HG03159 (cell line): ENCODE measurements at regions not wholly inside any gene's neighbourhood (a gene's known extent, or its start where the extent isn't known, plus 50 kb on each side); places are given as distances from the start of the nearest gene placed in this dataset.
A peak's percentile ranks its signal among the peaks of the same experiment; 100 is the strongest.
"Not testable (repeated sequence)": the region's sequence is repeated elsewhere in the genome, so short reads cannot be mapped to it uniquely, and the experiment has no call there.

ENCODE experiments used
- ATAC-seq: cut with Tn5 transposase; IDR thresholded peaks from one replicate; pipeline ENCODE4 v1.9.1; 2021; ENCODE audit warnings: mild to moderate bottlenecking, moderate library complexity; ENCODE audit not compliant: unreplicated experiment

DNA sequence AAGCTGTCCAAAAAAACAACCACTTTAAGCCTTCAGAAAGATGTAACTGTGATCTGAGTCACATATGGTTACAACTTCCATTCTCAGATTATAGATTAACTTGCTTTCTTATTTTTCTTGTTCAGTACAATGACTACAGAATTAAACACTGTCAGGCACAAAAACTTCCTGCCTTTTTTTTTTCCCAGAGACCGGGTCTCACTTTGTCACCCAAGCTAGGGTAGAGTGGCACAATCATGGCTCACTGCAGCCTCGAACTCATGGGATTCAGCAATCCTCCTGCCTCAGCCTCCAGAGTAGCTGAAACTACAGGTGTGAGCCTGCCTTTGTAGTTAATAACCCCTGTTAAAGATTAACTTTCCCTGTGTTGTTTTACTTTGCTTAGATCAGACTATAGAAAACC, 163.2 kb downstream of the AVL9 start:
- ATAC-seq: peak; percentile 71

DNA sequence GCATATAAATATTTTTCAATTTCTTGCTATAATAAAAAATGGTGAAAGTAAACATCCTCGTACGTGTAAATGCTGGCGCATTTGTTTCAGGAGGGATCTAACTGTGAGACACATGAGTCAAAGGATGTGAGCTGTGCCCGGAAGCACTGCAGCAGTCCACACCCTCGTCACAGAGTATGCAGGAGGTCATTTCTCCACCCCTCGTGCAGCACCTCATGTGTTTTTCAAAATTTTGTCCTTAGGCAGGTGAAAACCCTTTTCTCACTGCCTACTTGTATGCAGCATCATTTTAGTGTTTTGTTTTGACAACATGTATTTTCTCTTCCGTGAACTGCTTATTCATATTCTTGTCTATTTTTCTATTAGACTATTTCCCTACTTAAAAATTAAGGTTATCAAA, 162.7 kb downstream of the AVL9 start:
- peak; percentile 29 for ATAC-seq

DNA sequence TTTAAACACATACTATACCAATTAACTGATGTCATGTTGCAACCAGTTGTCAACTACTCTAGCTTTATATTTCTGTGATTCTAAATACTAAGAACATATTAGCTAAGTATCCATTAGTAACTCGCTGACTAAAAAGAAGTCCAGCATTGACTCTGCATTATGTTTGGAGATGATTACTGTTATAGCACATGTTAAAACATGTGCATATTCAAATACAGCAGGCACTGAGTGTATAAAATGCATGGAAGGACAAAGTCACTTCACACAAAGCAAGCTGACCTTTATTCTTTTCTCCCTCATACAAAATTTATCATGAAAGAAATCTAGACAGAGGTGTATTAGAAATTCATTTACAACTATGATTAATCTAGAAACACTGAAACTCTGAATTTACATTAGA, 159.3 kb downstream of the AVL9 start:
- not testable (repeated sequence) for ATAC-seq

DNA sequence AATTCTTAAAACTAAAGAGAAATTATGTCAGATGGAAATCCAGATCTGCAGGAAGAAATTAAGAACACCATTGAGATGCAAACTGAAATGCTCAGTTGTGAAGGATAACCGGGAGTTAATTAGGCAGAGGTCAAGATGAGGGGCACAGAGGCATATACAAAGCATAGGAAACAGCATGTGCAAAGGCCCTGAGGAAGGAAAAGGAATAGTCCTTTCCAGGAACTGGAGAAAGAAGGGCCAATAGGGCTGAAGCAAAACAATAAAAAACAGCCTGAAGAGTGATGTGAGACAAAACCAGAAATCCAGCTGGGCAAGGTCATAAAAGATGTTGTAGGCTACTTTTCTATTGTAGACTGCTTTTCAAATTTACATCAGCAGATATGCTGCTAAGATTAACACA, 155.1 kb downstream of the AVL9 start:
- not testable (repeated sequence) for ATAC-seq

DNA sequence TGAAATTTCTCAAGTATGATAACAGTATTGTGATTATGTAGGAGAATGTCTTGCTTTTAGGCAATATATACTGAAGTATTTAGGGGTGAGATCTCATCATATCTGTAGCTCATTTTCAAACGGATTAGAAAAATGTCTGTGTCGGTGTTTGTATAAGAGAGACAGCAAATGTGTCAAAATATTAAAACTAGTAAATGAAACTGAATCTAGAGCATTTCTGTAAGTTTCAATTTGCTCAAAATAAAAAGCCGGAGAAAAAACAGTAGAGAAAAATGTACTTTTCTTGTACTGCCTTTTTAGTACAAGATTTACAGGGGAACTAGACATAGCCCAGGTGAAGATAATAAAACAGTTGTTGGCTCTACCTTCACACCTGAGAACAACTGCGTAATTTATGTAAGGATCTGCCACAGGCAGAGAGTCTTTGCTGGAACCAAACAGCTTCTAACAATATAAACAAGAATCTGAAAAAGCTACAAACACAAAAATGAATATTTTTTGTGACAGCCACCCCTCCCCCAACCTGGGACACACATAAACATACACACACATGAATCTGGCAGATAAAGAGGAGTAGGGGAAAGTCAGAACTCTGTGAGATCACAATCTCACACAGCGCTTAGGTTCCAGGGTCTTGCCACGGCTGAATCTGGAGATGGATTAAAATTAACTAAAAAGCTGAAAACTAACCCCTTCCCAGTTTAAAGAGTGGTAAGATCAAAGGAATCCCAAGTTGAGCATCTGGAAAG, 153.3 kb downstream of the AVL9 start:
- no peak for ATAC-seq

DNA sequence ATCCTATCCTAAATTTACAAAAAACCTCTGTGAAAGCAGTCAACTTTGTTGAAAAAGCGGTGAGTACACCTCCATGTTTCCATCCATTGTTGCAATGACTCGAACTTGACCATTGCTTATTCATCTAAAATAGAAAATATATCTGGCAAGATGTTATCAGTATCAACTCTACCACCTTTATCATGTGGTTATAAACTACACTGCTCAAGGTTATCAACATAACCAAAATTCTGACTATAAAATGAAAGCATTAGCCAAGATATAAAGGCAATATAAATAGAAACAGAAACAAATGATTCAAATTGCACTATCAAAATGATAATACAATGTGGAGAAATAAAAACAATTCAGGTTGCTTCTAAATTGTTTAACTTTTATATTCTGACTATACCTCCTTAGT, 150.0 kb downstream of the AVL9 start:
- not testable (repeated sequence) for ATAC-seq

DNA sequence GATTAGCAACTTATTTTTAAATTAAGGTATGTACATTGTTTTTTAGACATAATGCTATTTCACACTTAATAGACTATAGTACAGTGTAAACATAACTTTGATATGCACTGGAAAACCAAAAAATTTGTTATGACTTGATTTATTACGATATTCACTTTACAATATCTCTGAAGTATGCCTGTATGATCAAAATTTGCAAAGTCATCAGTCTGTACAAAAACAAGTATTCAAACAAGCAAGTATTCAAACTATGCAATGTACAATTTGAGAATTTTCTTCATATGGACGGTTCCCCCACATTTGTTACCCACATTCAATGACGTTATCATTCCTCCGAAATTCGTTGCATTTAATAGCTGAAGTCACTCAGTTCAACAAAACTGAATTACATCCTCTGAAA, 147.9 kb downstream of the AVL9 start:
- no peak for ATAC-seq

DNA sequence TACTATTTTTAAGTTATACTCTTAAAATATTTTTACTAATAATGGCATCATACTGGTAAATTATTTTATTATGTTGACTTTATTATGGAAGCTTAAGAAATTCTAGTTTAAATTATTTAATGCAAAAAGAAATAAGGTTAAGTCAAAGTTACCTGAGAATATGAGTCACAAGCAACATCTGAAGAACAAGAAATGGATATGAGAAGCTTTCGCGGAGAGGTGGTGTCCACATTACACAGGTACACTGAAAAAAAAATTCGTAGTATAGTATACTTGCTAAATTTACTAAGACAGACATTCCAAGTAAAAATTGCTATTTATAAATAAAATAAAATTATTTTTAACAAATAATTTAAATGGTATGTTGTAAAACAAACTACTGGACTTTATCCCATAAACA, 143.8 kb downstream of the AVL9 start:
- peak; percentile 29 for ATAC-seq

DNA sequence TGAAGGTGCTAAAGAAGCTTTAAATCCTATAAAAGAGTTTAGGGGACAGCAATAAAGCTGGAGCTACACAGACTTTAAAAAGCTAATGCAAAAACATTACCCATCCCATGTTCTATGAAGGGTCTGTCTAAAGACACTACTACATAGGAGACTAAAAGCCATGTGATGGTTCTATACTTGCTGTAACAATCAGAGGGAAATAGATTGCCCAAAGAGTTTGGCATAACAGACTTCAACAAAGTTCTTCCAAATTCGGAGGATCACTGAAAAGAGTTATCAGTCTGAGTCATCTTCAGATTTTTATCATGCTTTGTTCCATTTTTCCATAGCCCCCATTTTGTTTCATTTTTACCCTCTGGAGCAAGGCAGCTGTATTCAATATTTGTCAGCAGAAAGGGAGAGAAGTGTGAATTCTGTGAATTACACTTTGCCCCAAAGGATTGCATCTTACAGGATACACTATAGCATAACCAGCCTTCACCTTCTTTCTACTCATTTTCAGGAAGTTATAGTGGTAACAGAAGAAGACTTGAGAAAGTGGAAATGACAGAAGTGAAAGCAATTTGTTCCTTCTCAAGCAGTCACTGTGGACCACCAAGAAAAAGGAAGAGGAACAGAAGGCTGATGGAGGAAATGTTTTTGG, 143.3 kb downstream of the AVL9 start:
- ATAC-seq: peak; percentile 95
